Endodermal cell (in vitro differentiated cells): ENCODE measurements at regions not wholly inside any gene's neighbourhood (a gene's known extent, or its start where the extent isn't known, plus 50 kb on each side); places are given as distances from the start of the nearest gene placed in this dataset.

Experiments used
- DNase-seq: peaks from one replicate; pipeline ENCODE4 v3.0.0-alpha.2; 2017
- H3K27ac ChIP-seq: 2 replicates; pipeline ENCODE4 v1.5.1; 2013; ENCODE audit warnings: mild to moderate bottlenecking, low read depth, low read length, moderate library complexity
- H3K27me3 ChIP-seq: 2 replicates; pipeline ENCODE4 v1.6.1; 2013; ENCODE audit warnings: mild to moderate bottlenecking, low read length, moderate library complexity; ENCODE audit not compliant: insufficient read depth, control insufficient read depth, poor library complexity, severe bottlenecking
- H3K36me3 ChIP-seq: 2 replicates; pipeline ENCODE4 v1.7.0; 2013; ENCODE audit warnings: mild to moderate bottlenecking, low read length, moderate library complexity; ENCODE audit not compliant: control insufficient read depth, insufficient read depth
- H3K4me1 ChIP-seq: one replicate; pipeline ENCODE4 v1.7.0; 2013; ENCODE audit warnings: low read length; ENCODE audit not compliant: control insufficient read depth, insufficient read depth
- H3K4me3 ChIP-seq: 2 replicates; pipeline ENCODE4 v1.5.1; 2013; ENCODE audit warnings: mild to moderate bottlenecking, low read length, moderate library complexity
- H3K9ac ChIP-seq: 2 replicates; pipeline ENCODE4 v1.6.1; 2013; ENCODE audit warnings: mild to moderate bottlenecking, low read length, moderate library complexity; ENCODE audit not compliant: poor library complexity, severe bottlenecking; ENCODE audit errors: extremely low read depth
- H3K9me3 ChIP-seq: 2 replicates; pipeline ENCODE4 v1.6.1; 2013; ENCODE audit warnings: mild to moderate bottlenecking, low read length, moderate library complexity; ENCODE audit not compliant: control insufficient read depth
- H3K27ac Mint-ChIP-seq: 2 replicates; pipeline ENCODE4 v1.8.0; 2020; ENCODE audit warnings: mixed read lengths
- H3K27me3 Mint-ChIP-seq: 2 replicates; pipeline ENCODE4 v1.8.0; 2021; ENCODE audit warnings: mild to moderate bottlenecking, mixed read lengths; ENCODE audit not compliant: insufficient read depth
- H3K36me3 Mint-ChIP-seq: 2 replicates; pipeline ENCODE4 v1.8.0; 2020; ENCODE audit warnings: low read depth, mixed read lengths
- H3K4me1 Mint-ChIP-seq: 2 replicates; pipeline ENCODE4 v1.8.0; 2020; ENCODE audit warnings: mixed read lengths
- H3K4me3 Mint-ChIP-seq: 2 replicates; pipeline ENCODE4 v1.8.0; 2020; ENCODE audit warnings: mild to moderate bottlenecking, moderate library complexity, mixed read lengths
- H3K9me3 Mint-ChIP-seq: 2 replicates; pipeline ENCODE4 v1.8.0; 2020; ENCODE audit warnings: mild to moderate bottlenecking, mixed read lengths
- WGBS, 2 experiments: methylation state at CpG; one replicate each; pipeline versions ENCODE4 v1.1.5 to v1.1.7; 2013; ENCODE audit warnings: missing lambda C conversion rate in 2 of 2, mixed read lengths in 1 of 2; ENCODE audit not compliant: insufficient coverage in 1 of 2, insufficient read length in 1 of 2; 5-methylcytosine and 5-hydroxymethylcytosine counted together
- TF ChIP-seq, protein P1 (sequence below): fragments of 200-600 bp; sonication (generic); conservative IDR thresholded peaks from 2 replicates; pipeline ENCODE4 v1.5.0; 2021; ENCODE audit warnings: antibody characterized with exemption, mild to moderate bottlenecking

GRCh38 chr12:115439008-115439601 lies 755.1 kb upstream of the TBX3 start:
- Mint-ChIP-seq H3K4me1 (peaks cover 8% of the 10 kb centered on the region), H3K27ac (no peak overlapping the region), H3K27me3 (peaks cover 28% of the 10 kb centered on the region), H3K9me3 (no peaks in the 10 kb centered on the region), H3K36me3 (no peaks in the 10 kb centered on the region), H3K4me3 (no peak overlapping the region)
- Histone ChIP-seq H3K9me3 (no peaks in the 10 kb centered on the region), H3K4me1 (no peaks in the 10 kb centered on the region), H3K27ac (no peak overlapping the region), H3K36me3 (no peaks in the 10 kb centered on the region), H3K27me3 (peaks cover 19% of the 10 kb centered on the region), H3K4me3 (no peak overlapping the region), H3K9ac (no peak overlapping the region)
- DNase-seq, result no peak
- 94 to 100% methylated on average over 1 to 2 of the region's 2 CpGs for WGBS, 2 experiments
- TF ChIP-seq, protein P1, sequence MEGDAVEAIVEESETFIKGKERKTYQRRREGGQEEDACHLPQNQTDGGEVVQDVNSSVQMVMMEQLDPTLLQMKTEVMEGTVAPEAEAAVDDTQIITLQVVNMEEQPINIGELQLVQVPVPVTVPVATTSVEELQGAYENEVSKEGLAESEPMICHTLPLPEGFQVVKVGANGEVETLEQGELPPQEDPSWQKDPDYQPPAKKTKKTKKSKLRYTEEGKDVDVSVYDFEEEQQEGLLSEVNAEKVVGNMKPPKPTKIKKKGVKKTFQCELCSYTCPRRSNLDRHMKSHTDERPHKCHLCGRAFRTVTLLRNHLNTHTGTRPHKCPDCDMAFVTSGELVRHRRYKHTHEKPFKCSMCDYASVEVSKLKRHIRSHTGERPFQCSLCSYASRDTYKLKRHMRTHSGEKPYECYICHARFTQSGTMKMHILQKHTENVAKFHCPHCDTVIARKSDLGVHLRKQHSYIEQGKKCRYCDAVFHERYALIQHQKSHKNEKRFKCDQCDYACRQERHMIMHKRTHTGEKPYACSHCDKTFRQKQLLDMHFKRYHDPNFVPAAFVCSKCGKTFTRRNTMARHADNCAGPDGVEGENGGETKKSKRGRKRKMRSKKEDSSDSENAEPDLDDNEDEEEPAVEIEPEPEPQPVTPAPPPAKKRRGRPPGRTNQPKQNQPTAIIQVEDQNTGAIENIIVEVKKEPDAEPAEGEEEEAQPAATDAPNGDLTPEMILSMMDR, result no peak

DNA sequence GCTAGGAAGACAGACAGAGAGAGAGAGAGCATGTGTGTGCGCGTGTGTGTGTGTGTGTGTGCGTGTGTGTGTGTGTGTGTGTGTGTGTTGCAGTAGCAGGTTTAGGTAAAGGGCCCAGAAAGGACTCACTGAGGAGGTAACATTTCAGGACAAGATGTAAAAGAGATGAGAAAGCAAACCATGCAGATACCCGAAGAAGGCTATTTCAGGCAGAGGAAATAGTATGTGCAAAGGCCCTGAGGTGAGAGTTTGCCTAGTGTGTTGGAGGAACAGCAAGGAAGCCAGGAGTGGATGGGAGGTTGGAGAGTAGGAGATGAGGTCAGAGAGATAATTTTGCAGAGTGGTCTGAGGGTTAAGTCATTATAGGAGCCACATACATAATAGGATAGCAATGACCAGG lies 754.3 kb upstream of the TBX3 start:
- H3K27me3 ChIP-seq, result peaks cover 13% of the 10 kb centered on the region
- no peaks in the 10 kb centered on the region for H3K9me3 Mint-ChIP-seq
- H3K4me1 Mint-ChIP-seq, result peaks cover 8% of the 10 kb centered on the region
- H3K36me3 Mint-ChIP-seq, result no peaks in the 10 kb centered on the region
- 66 to 82% methylated on average over 4 of the region's 4 CpGs for WGBS, 2 experiments
- TF ChIP-seq, protein P1, result no peak
- H3K9me3 ChIP-seq, result no peaks in the 10 kb centered on the region
- no peaks in the 10 kb centered on the region for H3K4me1 ChIP-seq
- no peaks in the 10 kb centered on the region for H3K36me3 ChIP-seq
- no peak for DNase-seq
- no peak overlapping the region for H3K4me3 ChIP-seq
- H3K27ac ChIP-seq, result no peak overlapping the region
- no peak overlapping the region for H3K4me3 Mint-ChIP-seq
- no peak overlapping the region for H3K27ac Mint-ChIP-seq
- H3K27me3 Mint-ChIP-seq, result peaks cover 20% of the 10 kb centered on the region
- H3K9ac ChIP-seq, result no peak overlapping the region

GRCh38 chr12:115437061-115437567 lies 753.1 kb upstream of the TBX3 start:
- H3K4me3 Mint-ChIP-seq, result no peak overlapping the region
- H3K36me3 Mint-ChIP-seq, result no peaks in the 10 kb centered on the region
- Histone ChIP-seq H3K27me3 (peaks cover 3% of the 10 kb centered on the region), H3K4me3 (no peak overlapping the region), H3K36me3 (no peaks in the 10 kb centered on the region), H3K9me3 (no peaks in the 10 kb centered on the region), H3K27ac (no peak overlapping the region), H3K4me1 (no peaks in the 10 kb centered on the region), H3K9ac (no peak overlapping the region)
- TF ChIP-seq, protein P1, result no peak
- H3K9me3 Mint-ChIP-seq, result no peaks in the 10 kb centered on the region
- H3K27ac Mint-ChIP-seq, result no peak overlapping the region
- DNase-seq, result no peak
- 85 to 89% methylated on average over 2 to 5 of the region's 5 CpGs for WGBS, 2 experiments
- peaks cover 10% of the 10 kb centered on the region for H3K27me3 Mint-ChIP-seq
- peaks cover 13% of the 10 kb centered on the region for H3K4me1 Mint-ChIP-seq
